ENCODE measurements at regions not wholly inside any gene's neighbourhood (a gene's known extent, or its start where the extent isn't known, plus 50 kb on each side); places are given as distances from the start of the nearest gene placed in this dataset.

- intact Hi-C loops (cut with micrococcal nuclease), result no loop called here
- Mint-ChIP-seq H3K4me1 (ENCODE audit: low read depth) (no peaks in the 10 kb centered on the region), H3K9me3 (no peaks in the 10 kb centered on the region), H3K4me3 (no peak overlapping the region), H3K27ac (no peak overlapping the region), H3K36me3 (ENCODE audit: low read depth) (no peaks in the 10 kb centered on the region), H3K27me3 (ENCODE audit: insufficient read depth) (peaks cover 3% of the 10 kb centered on the region)
- DNase-seq (ENCODE audit: low spot score), result no peak
Measured at GRCh38 chr16:79543219-79543618, 57.3 kb downstream of the MAF start.

DNA sequence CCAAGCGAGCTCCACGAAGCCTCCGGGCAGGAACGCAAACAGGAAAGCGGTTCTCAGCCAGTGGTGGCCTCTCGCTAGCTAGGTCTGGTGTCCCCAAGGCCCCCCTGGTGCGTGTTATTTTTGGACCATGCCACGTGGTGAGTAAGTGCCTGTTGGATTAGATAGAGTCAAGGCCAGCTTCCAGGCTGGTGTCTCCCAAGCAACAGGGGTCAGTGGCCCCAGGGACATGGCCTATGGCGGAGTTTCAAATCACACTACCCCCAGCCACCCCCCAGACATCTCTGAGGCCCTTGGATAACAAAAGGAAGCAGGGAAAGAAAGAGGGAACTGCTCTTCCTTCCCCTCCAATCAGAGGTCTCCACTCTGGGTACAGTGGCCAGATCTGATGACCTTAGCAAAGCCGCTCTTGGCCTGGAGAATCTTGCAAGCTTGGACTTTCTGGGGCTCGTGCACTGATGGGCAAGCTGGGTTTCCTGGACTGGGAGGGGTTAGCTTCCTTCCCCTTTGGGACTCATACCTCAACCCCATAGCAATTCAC lies 58.2 kb downstream of the MAF start:
- Mint-ChIP-seq H3K27ac (no peak overlapping the region), H3K9me3 (no peaks in the 10 kb centered on the region), H3K4me3 (no peak overlapping the region), H3K4me1 (ENCODE audit: low read depth) (no peaks in the 10 kb centered on the region), H3K36me3 (ENCODE audit: low read depth) (no peaks in the 10 kb centered on the region), H3K27me3 (ENCODE audit: insufficient read depth) (peaks cover 2% of the 10 kb centered on the region)
- no peak for DNase-seq (ENCODE audit: low spot score)
- intact Hi-C loops (cut with micrococcal nuclease), result no loop called here

- Mint-ChIP-seq H3K4me1 (ENCODE audit: low read depth) (no peaks in the 10 kb centered on the region), H3K27me3 (ENCODE audit: insufficient read depth) (peaks cover 2% of the 10 kb centered on the region), H3K27ac (no peak overlapping the region), H3K9me3 (no peaks in the 10 kb centered on the region), H3K36me3 (ENCODE audit: low read depth) (no peaks in the 10 kb centered on the region), H3K4me3 (no peak overlapping the region)
- intact Hi-C loops (cut with micrococcal nuclease), result no loop called here
- DNase-seq (ENCODE audit: low spot score), result no peak
Measured at GRCh38 chr16:79540825-79541595, 59.5 kb downstream of the MAF start.

GRCh38 chr16:79537584-79537983 lies 63.0 kb downstream of the MAF start:
- no peaks in the 10 kb centered on the region for H3K36me3 Mint-ChIP-seq (ENCODE audit: low read depth)
- H3K27ac Mint-ChIP-seq, result no peak overlapping the region
- no peak overlapping the region for H3K4me3 Mint-ChIP-seq
- no peaks in the 10 kb centered on the region for H3K27me3 Mint-ChIP-seq (ENCODE audit: insufficient read depth)
- no peak for DNase-seq (ENCODE audit: low spot score)
- no peaks in the 10 kb centered on the region for H3K9me3 Mint-ChIP-seq
- intact Hi-C loops (cut with micrococcal nuclease), result no loop called here
- no peaks in the 10 kb centered on the region for H3K4me1 Mint-ChIP-seq (ENCODE audit: low read depth)

DNA sequence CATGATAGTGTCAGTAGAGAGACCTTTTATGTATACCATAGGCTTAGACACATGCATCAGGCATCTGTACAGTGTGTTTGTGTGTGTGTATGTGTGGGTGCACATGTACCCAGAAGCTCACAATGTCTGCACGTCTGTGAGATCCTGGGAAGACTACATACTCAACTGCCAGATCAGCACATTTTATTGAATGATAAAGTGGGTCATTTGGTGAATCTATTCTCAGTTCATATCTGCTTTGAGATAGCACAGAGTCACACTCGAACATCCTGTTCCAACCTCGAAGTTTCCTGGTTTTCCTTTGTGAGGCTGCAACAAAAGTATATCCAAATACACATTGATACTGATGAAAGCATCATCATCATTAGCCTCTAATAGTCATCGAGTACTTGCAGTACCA lies 63.6 kb downstream of the MAF start:
- no peak overlapping the region for H3K27ac Mint-ChIP-seq
- no peaks in the 10 kb centered on the region for H3K36me3 Mint-ChIP-seq (ENCODE audit: low read depth)
- H3K4me3 Mint-ChIP-seq, result no peak overlapping the region
- H3K9me3 Mint-ChIP-seq, result no peaks in the 10 kb centered on the region
- no peak for DNase-seq (ENCODE audit: low spot score)
- no peaks in the 10 kb centered on the region for H3K4me1 Mint-ChIP-seq (ENCODE audit: low read depth)
- H3K27me3 Mint-ChIP-seq (ENCODE audit: insufficient read depth), result no peaks in the 10 kb centered on the region
- intact Hi-C loops (cut with micrococcal nuclease), result no loop called here

DNA sequence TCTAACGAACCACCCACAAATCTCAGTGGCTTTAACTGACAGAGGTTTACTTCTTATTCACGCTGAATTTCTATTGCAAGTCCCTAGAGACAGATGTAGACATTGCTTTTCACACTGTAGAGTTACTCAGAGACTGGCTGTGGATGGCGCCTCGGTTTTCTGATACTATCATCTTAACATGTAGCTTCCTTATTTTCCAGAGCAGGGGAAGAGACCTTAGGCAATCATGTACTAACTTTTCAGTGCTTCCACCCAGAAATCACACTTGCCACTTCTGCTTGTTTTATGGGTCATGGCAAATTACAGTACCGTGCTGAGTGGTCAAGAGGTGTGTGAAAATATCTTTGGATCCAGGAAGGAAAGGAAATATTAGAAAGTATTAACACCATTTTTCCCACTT lies 65.4 kb downstream of the MAF start:
- no peak for DNase-seq (ENCODE audit: low spot score)
- Mint-ChIP-seq H3K27ac (no peak overlapping the region), H3K9me3 (no peaks in the 10 kb centered on the region), H3K27me3 (ENCODE audit: insufficient read depth) (no peaks in the 10 kb centered on the region), H3K4me1 (ENCODE audit: low read depth) (no peaks in the 10 kb centered on the region), H3K36me3 (ENCODE audit: low read depth) (no peaks in the 10 kb centered on the region), H3K4me3 (no peak overlapping the region)
- intact Hi-C loops (cut with micrococcal nuclease), result no loop called here

DNA sequence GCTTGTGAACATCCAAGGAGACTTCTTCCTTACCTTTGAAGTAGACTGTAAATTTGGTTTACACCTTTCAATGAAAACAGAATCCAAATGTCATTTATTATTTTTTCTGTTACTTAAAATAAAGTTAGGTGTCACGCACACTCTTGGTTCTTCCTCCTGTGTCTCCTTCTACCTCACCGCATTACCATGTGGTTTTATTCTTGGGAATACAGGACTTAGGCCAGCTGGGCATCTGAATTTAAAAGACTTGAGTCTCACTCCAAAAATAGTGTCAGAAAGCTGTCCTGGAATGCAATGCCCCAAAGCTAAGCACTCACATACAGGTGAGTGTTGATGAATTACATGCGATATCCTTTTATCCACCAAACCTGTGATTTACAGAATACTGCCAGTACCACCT lies 66.4 kb downstream of the MAF start:
- Mint-ChIP-seq H3K27me3 (ENCODE audit: insufficient read depth) (peaks cover 2% of the 10 kb centered on the region), H3K4me1 (ENCODE audit: low read depth) (no peaks in the 10 kb centered on the region), H3K9me3 (no peaks in the 10 kb centered on the region), H3K27ac (no peak overlapping the region), H3K4me3 (no peak overlapping the region), H3K36me3 (ENCODE audit: low read depth) (no peaks in the 10 kb centered on the region)
- intact Hi-C loops (cut with micrococcal nuclease), result no loop called here
- no peak for DNase-seq (ENCODE audit: low spot score)

GRCh38 chr16:79533292-79533691 lies 67.2 kb downstream of the MAF start:
- intact Hi-C loops (cut with micrococcal nuclease), result no loop called here
- Mint-ChIP-seq H3K4me3 (no peak overlapping the region), H3K27me3 (ENCODE audit: insufficient read depth) (peaks cover 4% of the 10 kb centered on the region), H3K27ac (no peak overlapping the region), H3K36me3 (ENCODE audit: low read depth) (no peaks in the 10 kb centered on the region), H3K9me3 (no peaks in the 10 kb centered on the region), H3K4me1 (ENCODE audit: low read depth) (no peaks in the 10 kb centered on the region)
- DNase-seq (ENCODE audit: low spot score), result no peak

GRCh38 chr16:79532785-79533184 lies 67.8 kb downstream of the MAF start:
- no peak overlapping the region for H3K4me3 Mint-ChIP-seq
- H3K36me3 Mint-ChIP-seq (ENCODE audit: low read depth), result no peaks in the 10 kb centered on the region
- H3K27ac Mint-ChIP-seq, result no peak overlapping the region
- H3K4me1 Mint-ChIP-seq (ENCODE audit: low read depth), result no peaks in the 10 kb centered on the region
- DNase-seq (ENCODE audit: low spot score), result no peak
- intact Hi-C loops (cut with micrococcal nuclease), result no loop called here
- no peaks in the 10 kb centered on the region for H3K9me3 Mint-ChIP-seq
- H3K27me3 Mint-ChIP-seq (ENCODE audit: insufficient read depth), result peaks cover 4% of the 10 kb centered on the region

DNA sequence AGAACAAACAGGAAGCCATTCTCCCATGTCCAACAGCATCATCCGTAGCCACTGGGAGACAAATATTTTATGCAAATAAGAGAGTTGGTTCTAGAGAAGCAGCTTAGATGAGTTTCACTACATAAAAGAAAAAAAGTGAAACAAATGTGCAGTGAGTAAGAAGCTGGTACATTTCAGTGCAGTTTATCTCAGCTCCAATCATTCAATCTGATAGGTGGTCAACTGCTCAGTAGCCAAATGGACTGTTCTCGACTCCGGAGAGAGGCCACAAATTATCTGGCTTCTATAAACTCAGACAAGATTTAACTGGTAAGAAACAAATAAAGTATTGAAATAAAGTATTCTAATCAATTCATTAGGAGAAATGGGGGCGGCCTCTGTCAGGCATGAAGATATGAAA lies 68.3 kb downstream of the MAF start:
- Mint-ChIP-seq H3K27ac (no peak overlapping the region), H3K4me1 (ENCODE audit: low read depth) (no peaks in the 10 kb centered on the region), H3K4me3 (no peak overlapping the region), H3K36me3 (ENCODE audit: low read depth) (no peaks in the 10 kb centered on the region), H3K9me3 (no peaks in the 10 kb centered on the region), H3K27me3 (ENCODE audit: insufficient read depth) (peaks cover 4% of the 10 kb centered on the region)
- intact Hi-C loops (cut with micrococcal nuclease), result no loop called here
- no peak for DNase-seq (ENCODE audit: low spot score)

GRCh38 chr16:79528338-79528737 lies 72.2 kb downstream of the MAF start:
- H3K9me3 Mint-ChIP-seq, result no peaks in the 10 kb centered on the region
- intact Hi-C loops (cut with micrococcal nuclease), result no loop called here
- H3K4me1 Mint-ChIP-seq (ENCODE audit: low read depth), result no peaks in the 10 kb centered on the region
- no peak overlapping the region for H3K4me3 Mint-ChIP-seq
- H3K27ac Mint-ChIP-seq, result no peak overlapping the region
- peaks cover 15% of the 10 kb centered on the region for H3K27me3 Mint-ChIP-seq (ENCODE audit: insufficient read depth)
- DNase-seq (ENCODE audit: low spot score), result no peak
- no peaks in the 10 kb centered on the region for H3K36me3 Mint-ChIP-seq (ENCODE audit: low read depth)

- no peak for DNase-seq (ENCODE audit: low spot score)
- Mint-ChIP-seq H3K36me3 (ENCODE audit: low read depth) (no peaks in the 10 kb centered on the region), H3K4me3 (no peak overlapping the region), H3K9me3 (no peaks in the 10 kb centered on the region), H3K4me1 (ENCODE audit: low read depth) (peaks cover 5% of the 10 kb centered on the region), H3K27me3 (ENCODE audit: insufficient read depth) (peaks cover 20% of the 10 kb centered on the region), H3K27ac (no peak overlapping the region)
- intact Hi-C loops (cut with micrococcal nuclease), result no loop called here
Measured at GRCh38 chr16:79523971-79524370, 76.6 kb downstream of the MAF start.

DNA sequence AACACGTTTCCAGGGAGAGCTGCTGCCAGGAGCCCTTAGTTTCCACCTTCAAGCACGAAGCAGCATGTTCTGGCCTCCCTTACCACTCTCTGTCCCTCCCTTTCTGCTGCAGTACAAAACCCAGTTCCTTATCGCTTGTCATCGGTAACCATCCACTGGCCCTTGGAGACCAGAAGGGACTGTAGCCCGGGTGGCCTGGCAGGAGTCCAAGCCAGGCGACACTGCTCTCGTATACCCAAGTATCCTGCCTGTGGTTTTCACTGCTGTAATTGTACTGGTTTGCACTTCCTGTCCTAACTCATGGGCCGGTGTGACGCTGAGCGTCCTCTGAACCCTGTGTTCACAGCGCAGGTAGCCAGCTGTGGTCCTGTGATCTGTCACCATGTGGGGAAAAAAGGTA lies 81.1 kb downstream of the MAF start:
- DNase-seq (ENCODE audit: low spot score), result no peak
- Mint-ChIP-seq H3K27ac (no peak overlapping the region), H3K4me3 (no peak overlapping the region), H3K9me3 (no peaks in the 10 kb centered on the region), H3K36me3 (ENCODE audit: low read depth) (no peaks in the 10 kb centered on the region), H3K27me3 (ENCODE audit: insufficient read depth) (peaks cover 14% of the 10 kb centered on the region), H3K4me1 (ENCODE audit: low read depth) (peaks cover 5% of the 10 kb centered on the region)
- intact Hi-C loops (cut with micrococcal nuclease), result no loop called here

- intact Hi-C loops (cut with micrococcal nuclease), result no loop called here
- peaks cover 5% of the 10 kb centered on the region for H3K4me1 Mint-ChIP-seq (ENCODE audit: low read depth)
- H3K9me3 Mint-ChIP-seq, result no peaks in the 10 kb centered on the region
- no peak overlapping the region for H3K27ac Mint-ChIP-seq
- peaks cover 14% of the 10 kb centered on the region for H3K27me3 Mint-ChIP-seq (ENCODE audit: insufficient read depth)
- no peak for DNase-seq (ENCODE audit: low spot score)
- H3K36me3 Mint-ChIP-seq (ENCODE audit: low read depth), result no peaks in the 10 kb centered on the region
- no peak overlapping the region for H3K4me3 Mint-ChIP-seq
Measured at GRCh38 chr16:79517156-79517555, 83.4 kb downstream of the MAF start.
